Testis (tissue), 2 donors: ENCODE measurements at regions not wholly inside any gene's neighbourhood (a gene's known extent, or its start where the extent isn't known, plus 50 kb on each side); places are given as distances from the start of the nearest gene placed in this dataset.

Experiments
- POLR2A ChIP-seq: fragments of 450-650 bp; IDR thresholded peaks from one replicate; pipeline ENCODE4 v1.6.1; 2017; ENCODE audit warnings: antibody characterized with exemption, mild to moderate bottlenecking, moderate library complexity
- TF ChIP-seq, protein P1 (sequence below), 3 experiments: fragments of 450-650 bp in 2 of 3; fragments of 200-600 bp in 1 of 3; sonication (generic) in 1 of 3; IDR thresholded peaks; one replicate each; pipeline ENCODE4 v1.5.1; 2016 to 2019; ENCODE audit warnings: antibody characterized with exemption in 3 of 3, mild to moderate bottlenecking in 2 of 3, moderate library complexity in 1 of 3

DNA sequence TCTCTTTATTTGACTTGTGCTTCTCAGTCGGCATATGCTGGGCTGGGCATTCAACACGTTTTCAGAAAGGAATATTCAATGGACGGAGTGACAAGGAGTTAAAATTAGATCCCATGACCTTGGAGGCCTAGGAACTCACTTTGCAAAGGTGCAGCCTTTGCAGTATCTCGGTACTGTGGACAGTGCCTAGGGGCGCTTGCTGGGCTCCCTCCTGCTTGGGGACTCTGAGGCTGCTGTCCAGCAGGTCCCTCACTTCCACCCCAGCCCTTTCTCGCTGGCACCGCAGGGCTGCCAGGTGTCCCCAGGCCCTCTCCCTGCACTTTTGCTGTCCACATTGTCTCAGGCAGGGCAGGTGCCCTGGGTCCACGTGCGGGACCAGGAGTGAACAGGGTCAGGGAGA is 255.5 kb upstream of the B3GAT1 start:
- TF ChIP-seq POLR2A = no peak
- TF ChIP-seq, protein P1, sequence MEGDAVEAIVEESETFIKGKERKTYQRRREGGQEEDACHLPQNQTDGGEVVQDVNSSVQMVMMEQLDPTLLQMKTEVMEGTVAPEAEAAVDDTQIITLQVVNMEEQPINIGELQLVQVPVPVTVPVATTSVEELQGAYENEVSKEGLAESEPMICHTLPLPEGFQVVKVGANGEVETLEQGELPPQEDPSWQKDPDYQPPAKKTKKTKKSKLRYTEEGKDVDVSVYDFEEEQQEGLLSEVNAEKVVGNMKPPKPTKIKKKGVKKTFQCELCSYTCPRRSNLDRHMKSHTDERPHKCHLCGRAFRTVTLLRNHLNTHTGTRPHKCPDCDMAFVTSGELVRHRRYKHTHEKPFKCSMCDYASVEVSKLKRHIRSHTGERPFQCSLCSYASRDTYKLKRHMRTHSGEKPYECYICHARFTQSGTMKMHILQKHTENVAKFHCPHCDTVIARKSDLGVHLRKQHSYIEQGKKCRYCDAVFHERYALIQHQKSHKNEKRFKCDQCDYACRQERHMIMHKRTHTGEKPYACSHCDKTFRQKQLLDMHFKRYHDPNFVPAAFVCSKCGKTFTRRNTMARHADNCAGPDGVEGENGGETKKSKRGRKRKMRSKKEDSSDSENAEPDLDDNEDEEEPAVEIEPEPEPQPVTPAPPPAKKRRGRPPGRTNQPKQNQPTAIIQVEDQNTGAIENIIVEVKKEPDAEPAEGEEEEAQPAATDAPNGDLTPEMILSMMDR (IDR thresholded peaks at IDR 0.05) = no peak
